ENCODE measurements at regions not wholly inside any gene's neighbourhood (a gene's known extent, or its start where the extent isn't known, plus 50 kb on each side); places are given as distances from the start of the nearest gene placed in this dataset.

DNA sequence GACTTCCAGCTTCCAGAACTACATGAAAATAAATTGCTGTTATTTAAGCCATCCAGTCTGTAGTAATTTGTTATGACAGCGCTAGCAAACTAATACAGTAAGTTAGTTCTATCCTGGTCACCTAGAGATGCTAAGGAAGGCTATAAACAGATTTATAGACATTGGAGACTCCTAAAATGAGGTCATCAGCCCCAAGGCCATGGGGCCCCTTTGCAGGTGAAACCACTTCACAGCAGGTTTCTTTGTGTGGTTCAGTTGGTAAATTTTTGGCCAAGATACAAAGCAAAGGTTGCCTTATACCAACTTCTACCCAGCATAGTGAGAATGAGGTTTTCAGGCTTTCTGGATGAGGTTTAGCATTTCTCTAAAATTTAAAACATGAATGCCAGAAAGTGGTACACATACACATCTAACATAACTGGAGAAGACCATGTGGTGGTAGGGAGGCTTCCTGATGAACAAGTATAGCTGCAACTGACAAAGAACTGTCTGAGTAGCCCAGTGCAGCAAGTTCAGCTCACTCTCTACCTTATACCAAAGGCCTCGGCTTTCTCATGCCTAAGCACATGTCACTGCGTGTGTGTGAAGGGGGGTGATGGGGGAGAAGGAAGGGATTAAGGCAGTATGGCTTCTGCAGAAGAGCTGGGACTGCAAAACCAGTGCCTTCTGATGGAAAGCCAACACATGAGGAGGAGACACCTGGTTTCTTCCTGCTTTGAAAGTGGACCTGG is 264.6 kb upstream of the TAS2R1 start:
- TF ChIP-seq, protein P1, sequence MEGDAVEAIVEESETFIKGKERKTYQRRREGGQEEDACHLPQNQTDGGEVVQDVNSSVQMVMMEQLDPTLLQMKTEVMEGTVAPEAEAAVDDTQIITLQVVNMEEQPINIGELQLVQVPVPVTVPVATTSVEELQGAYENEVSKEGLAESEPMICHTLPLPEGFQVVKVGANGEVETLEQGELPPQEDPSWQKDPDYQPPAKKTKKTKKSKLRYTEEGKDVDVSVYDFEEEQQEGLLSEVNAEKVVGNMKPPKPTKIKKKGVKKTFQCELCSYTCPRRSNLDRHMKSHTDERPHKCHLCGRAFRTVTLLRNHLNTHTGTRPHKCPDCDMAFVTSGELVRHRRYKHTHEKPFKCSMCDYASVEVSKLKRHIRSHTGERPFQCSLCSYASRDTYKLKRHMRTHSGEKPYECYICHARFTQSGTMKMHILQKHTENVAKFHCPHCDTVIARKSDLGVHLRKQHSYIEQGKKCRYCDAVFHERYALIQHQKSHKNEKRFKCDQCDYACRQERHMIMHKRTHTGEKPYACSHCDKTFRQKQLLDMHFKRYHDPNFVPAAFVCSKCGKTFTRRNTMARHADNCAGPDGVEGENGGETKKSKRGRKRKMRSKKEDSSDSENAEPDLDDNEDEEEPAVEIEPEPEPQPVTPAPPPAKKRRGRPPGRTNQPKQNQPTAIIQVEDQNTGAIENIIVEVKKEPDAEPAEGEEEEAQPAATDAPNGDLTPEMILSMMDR (conservative IDR thresholded peaks at IDR 0.05), result no peak
- no peak overlapping the region for H4K5ac ChIP-seq (ENCODE audit: insufficient read length, low read depth, low read length)
- no peak overlapping the region for H3K18ac ChIP-seq (ENCODE audit: insufficient read length, low read depth, low read length)
- no CpG with 5 or more reads among the region's 3 CpGs for WGBS (ENCODE audit: extremely low coverage, insufficient read length, low lambda C conversion rate)
- Mint-ChIP-seq H3K27me3 (ENCODE audit: low read depth) (peaks cover 2% of the 10 kb centered on the region), H3K27ac (no peak overlapping the region), H3K9me3 (peaks cover 0 to 4% of the 10 kb centered on the region in 2 experiments; a peak in 3 of 5 replicates), H3K4me1 (peaks cover 17 to 18% of the 10 kb centered on the region in 2 experiments), H3K4me3 (no peak overlapping the region), H3K36me3 (ENCODE audit: insufficient read depth in 1 of 3, low read depth in 3 of 3) (peaks cover 0 to 5% (median 1%) of the 10 kb centered on the region in 3 experiments; a peak in 1 of 7 replicates)
- no peak overlapping the region for H3K27ac ChIP-seq (ENCODE audit: insufficient read length, low read depth, low read length)
- H2BK20ac ChIP-seq (ENCODE audit: low read depth, low read length, poor library complexity, severe bottlenecking), result no peak overlapping the region
- no peak overlapping the region for H3T11ph ChIP-seq (ENCODE audit: low read length)
- H3K79me2 ChIP-seq (ENCODE audit: insufficient read depth, low read length), result no peaks in the 10 kb centered on the region
- no peak overlapping the region for H3K14ac ChIP-seq (ENCODE audit: insufficient read depth, low read length)
- H4K20me1 ChIP-seq (ENCODE audit: control insufficient read depth, insufficient read depth, insufficient read length), result no peaks in the 10 kb centered on the region
- no peak overlapping the region for H2AFZ ChIP-seq (ENCODE audit: low read length)
- H3K27me3 ChIP-seq (ENCODE audit: insufficient read depth, low read length), result no peaks in the 10 kb centered on the region
- no peak overlapping the region for H3K9ac ChIP-seq (ENCODE audit: extremely low read depth, insufficient read length, low read length)
- no peaks in the 10 kb centered on the region for H3K9me3 ChIP-seq (ENCODE audit: control insufficient read depth, low read depth, low read length)
- H3K4me1 ChIP-seq (ENCODE audit: insufficient read depth, low read length), result peaks cover 5% of the 10 kb centered on the region; the same call in 1 of the 2 replicates
- H3K4me2 ChIP-seq (ENCODE audit: insufficient read depth, insufficient read length, low read length), result no peak overlapping the region
- H2BK120ac ChIP-seq (ENCODE audit: low read depth, low read length, poor library complexity, severe bottlenecking), result no peak overlapping the region
- H4K8ac ChIP-seq (replicated peaks; ENCODE audit: insufficient read length, low read depth, low read length), result no peak overlapping the region
- H2AK5ac ChIP-seq (ENCODE audit: insufficient read length, low read length), result no peak overlapping the region
- H2BK12ac ChIP-seq (ENCODE audit: insufficient read length, low read depth, low read length), result no peak overlapping the region
- no peak overlapping the region for H2BK5ac ChIP-seq (ENCODE audit: insufficient read length, low read length)
- no peak overlapping the region for H2BK15ac ChIP-seq (ENCODE audit: low read depth, low read length)
- DNase-seq, result no peak
- no peaks in the 10 kb centered on the region for H3K79me1 ChIP-seq (ENCODE audit: insufficient read depth, low read depth, low read length, poor library complexity, severe bottlenecking)
- H3K4ac ChIP-seq (ENCODE audit: low read depth, low read length), result no peak overlapping the region
- no peak overlapping the region for H3K56ac ChIP-seq (ENCODE audit: insufficient read length, low read depth, low read length)
- no peak overlapping the region for H4K91ac ChIP-seq (ENCODE audit: insufficient read length, low read depth, low read length)
- H3K23me2 ChIP-seq (ENCODE audit: insufficient read length, low read depth, low read length, poor library complexity, severe bottlenecking), result no peaks in the 10 kb centered on the region
- no peak overlapping the region for H3K23ac ChIP-seq (ENCODE audit: insufficient read length, low read depth, low read length)
